NCI-H1694 (cell line): ENCODE measurements at regions not wholly inside any gene's neighbourhood (a gene's known extent, or its start where the extent isn't known, plus 50 kb on each side); places are given as distances from the start of the nearest gene placed in this dataset.

Experiments
- DNase-seq: peaks from one replicate; lab custom pipeline; 2025; lab: John Stamatoyannopoulos, UW

GRCh38 chr11:45036733-45037132 lies 86.0 kb upstream of the TP53I11 start:
- no peak for DNase-seq

GRCh38 chr11:45037434-45038005 lies 86.8 kb upstream of the TP53I11 start:
- no peak for DNase-seq

- no peak for DNase-seq
These were observed 88.2 kb upstream of the TP53I11 start for GRCh38 chr11:45038923-45039322.

- peak; percentile 94 for DNase-seq
These were observed 90.9 kb upstream of the TP53I11 start for GRCh38 chr11:45041596-45041995.

- DNase-seq, result peak; percentile 94
These were observed 91.9 kb upstream of the TP53I11 start for GRCh38 chr11:45042560-45042959.

- peak; percentile 23 for DNase-seq
These were observed 93.2 kb upstream of the TP53I11 start for GRCh38 chr11:45043755-45044475.

- DNase-seq, result no peak
These were observed 95.2 kb upstream of the TP53I11 start for GRCh38 chr11:45045683-45046471.

GRCh38 chr11:45048313-45048841 lies 97.7 kb upstream of the TP53I11 start:
- DNase-seq, result no peak

GRCh38 chr11:45048870-45049691 lies 97.4 kb upstream of the PRDM11 start:
- DNase-seq, result peak; percentile 95

- DNase-seq, result peak; percentile 52
These were observed 96.3 kb upstream of the PRDM11 start for GRCh38 chr11:45050111-45050510.

- no peak for DNase-seq
These were observed 94.8 kb upstream of the PRDM11 start for GRCh38 chr11:45051621-45052020.

- DNase-seq, result no peak
These were observed 94.1 kb upstream of the PRDM11 start for GRCh38 chr11:45052361-45052760.

GRCh38 chr11:45053736-45054446 lies 92.5 kb upstream of the PRDM11 start:
- no peak for DNase-seq

GRCh38 chr11:45054956-45055355 lies 91.5 kb upstream of the PRDM11 start:
- no peak for DNase-seq

GRCh38 chr11:45056529-45056928 lies 89.9 kb upstream of the PRDM11 start:
- DNase-seq, result no peak

- DNase-seq, result no peak
These were observed 88.3 kb upstream of the PRDM11 start for GRCh38 chr11:45057938-45058646.

- no peak for DNase-seq
These were observed 87.8 kb upstream of the PRDM11 start for GRCh38 chr11:45058647-45058950.

GRCh38 chr11:45060707-45061106 lies 85.7 kb upstream of the PRDM11 start:
- DNase-seq, result no peak

GRCh38 chr11:45061641-45062040 lies 84.8 kb upstream of the PRDM11 start:
- DNase-seq, result no peak

GRCh38 chr11:45062115-45062514 lies 84.3 kb upstream of the PRDM11 start:
- no peak for DNase-seq
